HG03108 (cell line): ENCODE measurements at regions not wholly inside any gene's neighbourhood (a gene's known extent, or its start where the extent isn't known, plus 50 kb on each side); places are given as distances from the start of the nearest gene placed in this dataset.
"Not testable (repeated sequence)": the region's sequence is repeated elsewhere in the genome, so short reads cannot be mapped to it uniquely, and the experiment has no call there.

ENCODE experiments used
- ATAC-seq: cut with Tn5 transposase; IDR thresholded peaks from one replicate; pipeline ENCODE4 v1.9.1; 2021; ENCODE audit warnings: moderate library complexity; ENCODE audit not compliant: unreplicated experiment

- no peak for ATAC-seq
These were observed 145.5 kb upstream of the CTAGE1 start for GRCh38 chr18:22563164-22563583.

- ATAC-seq, result no peak
These were observed 146.3 kb upstream of the CTAGE1 start for GRCh38 chr18:22564036-22564435.

- no peak for ATAC-seq
These were observed 149.1 kb upstream of the CTAGE1 start for GRCh38 chr18:22566703-22567420.

- no peak for ATAC-seq
These were observed 150.1 kb upstream of the CTAGE1 start for GRCh38 chr18:22567794-22568193.

GRCh38 chr18:22570492-22570891 is 152.8 kb upstream of the CTAGE1 start:
- no peak for ATAC-seq

GRCh38 chr18:22572341-22572740 is 154.6 kb upstream of the CTAGE1 start:
- ATAC-seq, result no peak

- ATAC-seq, result no peak
These were observed 161.6 kb upstream of the CTAGE1 start for GRCh38 chr18:22579271-22579670.

- ATAC-seq, result no peak
These were observed 167.6 kb upstream of the CTAGE1 start for GRCh38 chr18:22585333-22585732.

GRCh38 chr18:22585821-22586220 is 168.1 kb upstream of the CTAGE1 start:
- ATAC-seq, result no peak

GRCh38 chr18:22591222-22591621 is 173.5 kb upstream of the CTAGE1 start:
- no peak for ATAC-seq

GRCh38 chr18:22594155-22594690 is 176.5 kb upstream of the CTAGE1 start:
- no peak for ATAC-seq

GRCh38 chr18:22601481-22601880 is 183.8 kb upstream of the CTAGE1 start:
- no peak for ATAC-seq

- not testable (repeated sequence) for ATAC-seq
These were observed 184.7 kb upstream of the CTAGE1 start for GRCh38 chr18:22602456-22602855.

- no peak for ATAC-seq
These were observed 186.2 kb upstream of the CTAGE1 start for GRCh38 chr18:22603902-22604301.

GRCh38 chr18:22604390-22604985 is 186.8 kb upstream of the CTAGE1 start:
- ATAC-seq, result no peak

GRCh38 chr18:22604986-22605421 is 187.3 kb upstream of the CTAGE1 start:
- ATAC-seq, result no peak

- no peak for ATAC-seq
These were observed 188.0 kb upstream of the CTAGE1 start for GRCh38 chr18:22605736-22606135.

GRCh38 chr18:22606563-22607283 is 189.0 kb upstream of the CTAGE1 start:
- no peak for ATAC-seq

- ATAC-seq, result no peak
These were observed 189.5 kb upstream of the CTAGE1 start for GRCh38 chr18:22607284-22607635.

- no peak for ATAC-seq
These were observed 191.1 kb upstream of the CTAGE1 start for GRCh38 chr18:22608847-22609246.

- no peak for ATAC-seq
These were observed 191.9 kb upstream of the CTAGE1 start for GRCh38 chr18:22609642-22610041.
